ENCODE measurements at regions not wholly inside any gene's neighbourhood (a gene's known extent, or its start where the extent isn't known, plus 50 kb on each side); places are given as distances from the start of the nearest gene placed in this dataset.

DNA sequence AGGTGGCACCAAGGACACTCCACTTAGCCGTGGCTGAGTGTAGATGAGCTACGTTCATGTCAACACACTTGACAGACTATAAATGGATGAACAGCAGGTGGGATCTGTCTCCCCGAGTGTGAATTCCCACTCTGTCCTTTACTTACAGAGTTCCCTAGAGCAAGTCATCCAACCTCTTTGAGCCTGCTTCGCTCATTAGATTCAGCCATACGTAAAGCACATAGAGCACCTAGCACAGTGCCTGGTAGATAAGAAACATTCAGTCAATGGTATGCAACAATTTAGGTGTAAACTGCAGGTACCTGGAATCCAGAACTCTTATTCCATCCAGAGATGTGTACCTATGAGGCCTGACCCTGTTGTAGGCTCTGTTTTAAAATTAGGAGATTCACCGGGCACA is 227.8 kb upstream of the C16orf82 start:
- BruUV-seq (replicated peaks), result no TSS peak
- H3K9me3 ChIP-seq (ENCODE audit: low read length), result no peaks in the 10 kb centered on the region

DNA sequence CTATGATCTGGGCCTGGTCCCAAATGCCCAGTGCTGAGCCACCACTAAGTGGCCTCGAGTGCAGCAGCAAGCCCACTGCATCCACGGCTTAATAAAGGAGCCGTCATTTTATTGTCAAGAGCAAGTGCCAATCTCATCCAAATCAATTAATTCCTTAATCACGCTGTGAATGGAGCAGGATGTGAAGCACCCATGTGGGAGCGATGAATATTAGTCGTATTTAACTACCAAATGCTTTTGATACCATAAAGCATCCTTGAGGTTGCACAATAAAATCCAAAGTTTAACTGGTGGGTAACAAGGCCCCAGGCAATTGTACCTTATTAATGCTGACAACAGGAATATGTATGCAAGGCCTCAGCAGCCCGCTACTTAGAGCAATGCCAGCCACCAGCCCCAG is 226.0 kb upstream of the C16orf82 start:
- TF ChIP-seq, protein P1, sequence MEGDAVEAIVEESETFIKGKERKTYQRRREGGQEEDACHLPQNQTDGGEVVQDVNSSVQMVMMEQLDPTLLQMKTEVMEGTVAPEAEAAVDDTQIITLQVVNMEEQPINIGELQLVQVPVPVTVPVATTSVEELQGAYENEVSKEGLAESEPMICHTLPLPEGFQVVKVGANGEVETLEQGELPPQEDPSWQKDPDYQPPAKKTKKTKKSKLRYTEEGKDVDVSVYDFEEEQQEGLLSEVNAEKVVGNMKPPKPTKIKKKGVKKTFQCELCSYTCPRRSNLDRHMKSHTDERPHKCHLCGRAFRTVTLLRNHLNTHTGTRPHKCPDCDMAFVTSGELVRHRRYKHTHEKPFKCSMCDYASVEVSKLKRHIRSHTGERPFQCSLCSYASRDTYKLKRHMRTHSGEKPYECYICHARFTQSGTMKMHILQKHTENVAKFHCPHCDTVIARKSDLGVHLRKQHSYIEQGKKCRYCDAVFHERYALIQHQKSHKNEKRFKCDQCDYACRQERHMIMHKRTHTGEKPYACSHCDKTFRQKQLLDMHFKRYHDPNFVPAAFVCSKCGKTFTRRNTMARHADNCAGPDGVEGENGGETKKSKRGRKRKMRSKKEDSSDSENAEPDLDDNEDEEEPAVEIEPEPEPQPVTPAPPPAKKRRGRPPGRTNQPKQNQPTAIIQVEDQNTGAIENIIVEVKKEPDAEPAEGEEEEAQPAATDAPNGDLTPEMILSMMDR (conservative IDR thresholded peaks at IDR 0.05; ENCODE audit: low read length), result no peak
- no peak for TF ChIP-seq EZH2phosphoT487 (IDR thresholded peaks at IDR 0.05; ENCODE audit: borderline replicate concordance, low read depth, low read length)
- DNase-seq (ENCODE audit: low spot score), result no peak
- Histone ChIP-seq H3K79me2 (ENCODE audit: insufficient read depth, low read depth, low read length) (no peaks in the 10 kb centered on the region), H3K4me3 (ENCODE audit: low read depth, low read length, poor library complexity, severe bottlenecking) (no peak overlapping the region), H3K27ac (ENCODE audit: low read depth, low read length, poor library complexity, severe bottlenecking) (no peak overlapping the region), H2AFZ (ENCODE audit: low read length) (no peak overlapping the region), H3K9me3 (ENCODE audit: low read length) (no peaks in the 10 kb centered on the region), H3K4me2 (ENCODE audit: low read length) (no peak overlapping the region), H3K4me1 (ENCODE audit: insufficient read depth, low read length, poor library complexity, severe bottlenecking) (no peaks in the 10 kb centered on the region), H4K20me1 (ENCODE audit: insufficient read depth, low read length) (no peaks in the 10 kb centered on the region), H3K9me2 (ENCODE audit: insufficient read depth, low read length) (no peaks in the 10 kb centered on the region), H3K36me3 (ENCODE audit: insufficient read depth, low read length) (no peaks in the 10 kb centered on the region)
- BruUV-seq (replicated peaks), result no TSS peak
- ChIA-PET CTCF (ENCODE audit: unreplicated experiment) (no interaction called here), POLR2A (no interaction called here)
- intact Hi-C loops (cut with micrococcal nuclease; ENCODE audit: unreplicated experiment), result no loop called here

More for the DNA sequence above, 227.8 kb upstream of the C16orf82 start:
- H3K79me2 ChIP-seq (ENCODE audit: insufficient read depth, low read depth, low read length), result no peaks in the 10 kb centered on the region
- no peak overlapping the region for H2AFZ ChIP-seq (ENCODE audit: low read length)
- H3K4me2 ChIP-seq (ENCODE audit: low read length), result no peak overlapping the region
- ChIA-PET CTCF (ENCODE audit: unreplicated experiment) (no interaction called here), POLR2A (no interaction called here)
- no peak overlapping the region for H3K4me3 ChIP-seq (ENCODE audit: low read depth, low read length, poor library complexity, severe bottlenecking)
- no peaks in the 10 kb centered on the region for H3K9me2 ChIP-seq (ENCODE audit: insufficient read depth, low read length)
- DNase-seq (ENCODE audit: low spot score), result no peak
- H3K36me3 ChIP-seq (ENCODE audit: insufficient read depth, low read length), result no peaks in the 10 kb centered on the region
- no peaks in the 10 kb centered on the region for H3K4me1 ChIP-seq (ENCODE audit: insufficient read depth, low read length, poor library complexity, severe bottlenecking)
- H4K20me1 ChIP-seq (ENCODE audit: insufficient read depth, low read length), result no peaks in the 10 kb centered on the region
- H3K27ac ChIP-seq (ENCODE audit: low read depth, low read length, poor library complexity, severe bottlenecking), result no peak overlapping the region
- no peak for TF ChIP-seq EZH2phosphoT487 (IDR thresholded peaks at IDR 0.05; ENCODE audit: borderline replicate concordance, low read depth, low read length)
- TF ChIP-seq, protein P1 (conservative IDR thresholded peaks at IDR 0.05; ENCODE audit: low read length), result no peak
- intact Hi-C loops (cut with micrococcal nuclease; ENCODE audit: unreplicated experiment), result no loop called here

DNA sequence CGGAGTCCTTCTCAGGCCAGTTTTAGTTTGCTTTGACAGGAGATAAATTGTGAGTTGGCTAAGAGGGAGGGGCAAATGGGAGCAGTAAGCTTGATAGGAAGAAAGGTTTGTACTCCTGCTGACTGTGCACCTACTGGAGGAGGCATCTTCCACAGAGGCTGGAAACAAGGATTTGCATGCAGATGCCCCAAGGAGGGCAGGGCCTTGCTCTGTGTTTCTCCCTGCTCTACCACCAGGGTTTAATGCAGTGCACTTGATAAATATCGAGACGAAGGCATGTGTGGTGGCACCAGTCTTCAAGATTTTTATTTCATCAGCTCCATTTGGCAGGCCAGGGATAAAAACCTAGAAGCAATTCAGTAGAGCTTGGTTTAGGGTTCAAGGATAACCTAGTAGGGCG is 210.5 kb upstream of the C16orf82 start:
- no TSS peak for BruUV-seq (replicated peaks)
- Histone ChIP-seq H3K9me3 (ENCODE audit: low read length) (no peaks in the 10 kb centered on the region), H4K20me1 (ENCODE audit: insufficient read depth, low read length) (no peaks in the 10 kb centered on the region), H3K4me2 (ENCODE audit: low read length) (no peak overlapping the region), H3K79me2 (ENCODE audit: insufficient read depth, low read depth, low read length) (no peaks in the 10 kb centered on the region), H2AFZ (ENCODE audit: low read length) (no peak overlapping the region), H3K9me2 (ENCODE audit: insufficient read depth, low read length) (no peaks in the 10 kb centered on the region; the same call in 1 of the 2 replicates), H3K36me3 (ENCODE audit: insufficient read depth, low read length) (no peaks in the 10 kb centered on the region), H3K27ac (ENCODE audit: low read depth, low read length, poor library complexity, severe bottlenecking) (no peak overlapping the region), H3K4me3 (ENCODE audit: low read depth, low read length, poor library complexity, severe bottlenecking) (no peak overlapping the region), H3K4me1 (ENCODE audit: insufficient read depth, low read length, poor library complexity, severe bottlenecking) (no peaks in the 10 kb centered on the region)
- TF ChIP-seq EZH2phosphoT487 (IDR thresholded peaks at IDR 0.05; ENCODE audit: borderline replicate concordance, low read depth, low read length), result no peak
- TF ChIP-seq, protein P1 (conservative IDR thresholded peaks at IDR 0.05; ENCODE audit: low read length), result no peak
- intact Hi-C loops (cut with micrococcal nuclease; ENCODE audit: unreplicated experiment), result no loop called here
- POLR2A ChIA-PET, result no interaction called here
- no peak for DNase-seq (ENCODE audit: low spot score)
- CTCF ChIA-PET (ENCODE audit: unreplicated experiment), result no interaction called here
